Endodermal cell (in vitro differentiated cells): ENCODE measurements at regions not wholly inside any gene's neighbourhood (a gene's known extent, or its start where the extent isn't known, plus 50 kb on each side); places are given as distances from the start of the nearest gene placed in this dataset.

Experiments
- DNase-seq: peaks from one replicate; pipeline ENCODE4 v3.0.0-alpha.2; 2017
- H3K27ac ChIP-seq: 2 replicates; pipeline ENCODE4 v1.5.1; 2013; ENCODE audit warnings: mild to moderate bottlenecking, low read depth, low read length, moderate library complexity
- H3K27me3 ChIP-seq: 2 replicates; pipeline ENCODE4 v1.6.1; 2013; ENCODE audit warnings: mild to moderate bottlenecking, low read length, moderate library complexity; ENCODE audit not compliant: insufficient read depth, control insufficient read depth, poor library complexity, severe bottlenecking
- H3K36me3 ChIP-seq: 2 replicates; pipeline ENCODE4 v1.7.0; 2013; ENCODE audit warnings: mild to moderate bottlenecking, low read length, moderate library complexity; ENCODE audit not compliant: control insufficient read depth, insufficient read depth
- H3K4me1 ChIP-seq: one replicate; pipeline ENCODE4 v1.7.0; 2013; ENCODE audit warnings: low read length; ENCODE audit not compliant: control insufficient read depth, insufficient read depth
- H3K4me3 ChIP-seq: 2 replicates; pipeline ENCODE4 v1.5.1; 2013; ENCODE audit warnings: mild to moderate bottlenecking, low read length, moderate library complexity
- H3K9ac ChIP-seq: 2 replicates; pipeline ENCODE4 v1.6.1; 2013; ENCODE audit warnings: mild to moderate bottlenecking, low read length, moderate library complexity; ENCODE audit not compliant: poor library complexity, severe bottlenecking; ENCODE audit errors: extremely low read depth
- H3K9me3 ChIP-seq: 2 replicates; pipeline ENCODE4 v1.6.1; 2013; ENCODE audit warnings: mild to moderate bottlenecking, low read length, moderate library complexity; ENCODE audit not compliant: control insufficient read depth
- H3K27ac Mint-ChIP-seq: 2 replicates; pipeline ENCODE4 v1.8.0; 2020; ENCODE audit warnings: mixed read lengths
- H3K27me3 Mint-ChIP-seq: 2 replicates; pipeline ENCODE4 v1.8.0; 2021; ENCODE audit warnings: mild to moderate bottlenecking, mixed read lengths; ENCODE audit not compliant: insufficient read depth
- H3K36me3 Mint-ChIP-seq: 2 replicates; pipeline ENCODE4 v1.8.0; 2020; ENCODE audit warnings: low read depth, mixed read lengths
- H3K4me1 Mint-ChIP-seq: 2 replicates; pipeline ENCODE4 v1.8.0; 2020; ENCODE audit warnings: mixed read lengths
- H3K4me3 Mint-ChIP-seq: 2 replicates; pipeline ENCODE4 v1.8.0; 2020; ENCODE audit warnings: mild to moderate bottlenecking, moderate library complexity, mixed read lengths
- H3K9me3 Mint-ChIP-seq: 2 replicates; pipeline ENCODE4 v1.8.0; 2020; ENCODE audit warnings: mild to moderate bottlenecking, mixed read lengths
- WGBS, 2 experiments: methylation state at CpG; one replicate each; pipeline versions ENCODE4 v1.1.5 to v1.1.7; 2013; ENCODE audit warnings: missing lambda C conversion rate in 2 of 2, mixed read lengths in 1 of 2; ENCODE audit not compliant: insufficient coverage in 1 of 2, insufficient read length in 1 of 2; 5-methylcytosine and 5-hydroxymethylcytosine counted together
- TF ChIP-seq, protein P1 (sequence below): fragments of 200-600 bp; sonication (generic); conservative IDR thresholded peaks from 2 replicates; pipeline ENCODE4 v1.5.0; 2021; ENCODE audit warnings: antibody characterized with exemption, mild to moderate bottlenecking

DNA sequence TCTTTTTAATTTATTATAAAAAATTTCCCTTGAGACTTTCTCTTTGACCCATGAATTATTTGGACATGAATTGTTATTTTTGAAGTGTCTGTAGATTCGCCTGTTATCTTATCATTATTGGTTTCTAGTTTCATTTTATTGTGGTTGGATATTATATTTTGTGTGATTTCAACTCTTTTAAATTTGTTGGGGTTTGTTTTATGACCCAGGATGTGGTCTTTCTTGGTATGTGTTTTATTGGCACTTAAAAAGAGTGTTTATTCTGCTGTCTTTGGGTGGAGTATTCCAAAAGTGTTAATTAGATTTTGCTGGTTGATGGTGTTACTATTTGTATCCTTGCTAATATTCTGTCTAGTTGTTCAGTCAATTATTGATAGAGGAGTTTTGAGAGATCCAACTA is 50.5 kb upstream of the GPR141 start:
- WGBS, 2 experiments: 96% methylated on average over 1 of the region's 1 CpG; no CpG with 5 or more reads in 1 of the 2 experiments
- H3K36me3 Mint-ChIP-seq: peaks cover 9% of the 10 kb centered on the region

More for the DNA sequence above, 50.5 kb upstream of the GPR141 start:
- no peak for DNase-seq
- no peaks in the 10 kb centered on the region for H3K4me1 ChIP-seq
- no peaks in the 10 kb centered on the region for H3K27me3 ChIP-seq
- no peaks in the 10 kb centered on the region for H3K27me3 Mint-ChIP-seq
- peaks cover 3% of the 10 kb centered on the region for H3K4me1 Mint-ChIP-seq
- TF ChIP-seq, protein P1, sequence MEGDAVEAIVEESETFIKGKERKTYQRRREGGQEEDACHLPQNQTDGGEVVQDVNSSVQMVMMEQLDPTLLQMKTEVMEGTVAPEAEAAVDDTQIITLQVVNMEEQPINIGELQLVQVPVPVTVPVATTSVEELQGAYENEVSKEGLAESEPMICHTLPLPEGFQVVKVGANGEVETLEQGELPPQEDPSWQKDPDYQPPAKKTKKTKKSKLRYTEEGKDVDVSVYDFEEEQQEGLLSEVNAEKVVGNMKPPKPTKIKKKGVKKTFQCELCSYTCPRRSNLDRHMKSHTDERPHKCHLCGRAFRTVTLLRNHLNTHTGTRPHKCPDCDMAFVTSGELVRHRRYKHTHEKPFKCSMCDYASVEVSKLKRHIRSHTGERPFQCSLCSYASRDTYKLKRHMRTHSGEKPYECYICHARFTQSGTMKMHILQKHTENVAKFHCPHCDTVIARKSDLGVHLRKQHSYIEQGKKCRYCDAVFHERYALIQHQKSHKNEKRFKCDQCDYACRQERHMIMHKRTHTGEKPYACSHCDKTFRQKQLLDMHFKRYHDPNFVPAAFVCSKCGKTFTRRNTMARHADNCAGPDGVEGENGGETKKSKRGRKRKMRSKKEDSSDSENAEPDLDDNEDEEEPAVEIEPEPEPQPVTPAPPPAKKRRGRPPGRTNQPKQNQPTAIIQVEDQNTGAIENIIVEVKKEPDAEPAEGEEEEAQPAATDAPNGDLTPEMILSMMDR: no peak
- no peaks in the 10 kb centered on the region for H3K36me3 ChIP-seq
- peaks cover 27% of the 10 kb centered on the region for H3K9me3 Mint-ChIP-seq
- no peak overlapping the region for H3K27ac Mint-ChIP-seq
- H3K9me3 ChIP-seq: peaks cover 8% of the 10 kb centered on the region
- no peak overlapping the region for H3K4me3 Mint-ChIP-seq
- H3K27ac ChIP-seq: no peak overlapping the region
- no peak overlapping the region for H3K4me3 ChIP-seq
- H3K9ac ChIP-seq: no peak overlapping the region
